HS-27A (cell line): ENCODE measurements at regions not wholly inside any gene's neighbourhood (a gene's known extent, or its start where the extent isn't known, plus 50 kb on each side); places are given as distances from the start of the nearest gene placed in this dataset.
A peak's percentile ranks its signal among the peaks of the same experiment; 100 is the strongest.

ENCODE experiments used
- DNase-seq: peaks from one replicate; pipeline ENCODE4 v3.0.0-alpha.2; 2012; ENCODE audit warnings: low read depth, missing footprints

DNA sequence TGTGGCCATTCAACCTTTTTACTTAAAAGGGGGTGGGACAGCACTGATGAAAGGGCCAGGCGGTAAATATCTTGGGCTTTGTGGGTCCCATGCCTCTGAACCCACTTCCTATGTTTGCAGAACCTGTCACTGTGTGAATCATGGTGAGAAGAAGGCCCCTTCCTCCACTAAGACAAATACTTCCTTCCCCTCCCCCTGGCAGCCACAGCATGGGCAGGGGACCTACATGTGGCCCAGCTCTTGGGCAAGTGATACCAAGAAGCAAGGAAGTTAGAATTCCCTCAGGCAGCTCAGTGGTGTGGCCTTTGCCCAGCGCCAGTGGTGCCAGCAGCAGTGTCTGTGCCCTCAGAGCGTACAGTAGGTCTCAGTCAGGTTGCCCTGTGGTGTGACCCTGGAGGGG is 168.6 kb downstream of the TRIM33 start:
- no peak for DNase-seq

DNA sequence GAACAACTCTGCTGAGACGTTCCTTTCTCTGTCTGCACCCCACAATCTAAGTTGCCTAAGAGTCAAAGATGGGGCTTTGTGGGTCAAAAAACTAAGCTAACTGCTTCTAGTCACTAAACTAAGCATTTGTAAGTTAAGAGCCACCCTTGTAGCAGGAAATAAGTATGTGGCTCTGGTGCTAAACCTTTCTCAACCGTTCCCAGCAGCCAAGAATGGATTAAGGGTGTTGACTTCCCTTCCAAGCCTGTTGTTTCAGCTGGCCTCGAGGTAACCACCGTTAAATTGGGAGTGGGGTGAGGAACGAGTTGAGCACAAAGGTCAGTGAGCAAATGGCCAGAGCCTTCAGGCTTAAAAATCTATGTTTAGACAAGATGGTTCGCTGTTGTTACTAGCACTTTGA is 169.1 kb downstream of the TRIM33 start:
- no peak for DNase-seq

DNA sequence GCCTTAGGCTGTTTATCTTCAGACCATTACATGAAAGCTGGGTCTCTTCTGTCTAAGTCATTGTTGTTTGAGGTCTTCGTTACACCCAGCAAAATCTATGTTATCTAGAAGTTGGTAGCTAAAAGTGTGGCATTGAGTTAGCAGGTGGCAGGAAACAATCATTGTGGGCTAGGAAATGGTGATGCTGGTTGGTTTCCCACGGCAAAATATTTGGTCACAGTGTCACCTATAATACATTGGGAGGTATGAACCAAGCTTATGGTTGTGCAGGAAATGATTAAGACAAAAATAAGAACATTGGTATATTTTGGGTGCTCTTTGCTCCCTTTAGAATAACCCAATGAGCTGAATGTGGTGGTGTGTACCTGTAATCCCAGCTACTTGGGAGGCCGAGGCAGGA is 169.7 kb downstream of the TRIM33 start:
- no peak for DNase-seq

DNA sequence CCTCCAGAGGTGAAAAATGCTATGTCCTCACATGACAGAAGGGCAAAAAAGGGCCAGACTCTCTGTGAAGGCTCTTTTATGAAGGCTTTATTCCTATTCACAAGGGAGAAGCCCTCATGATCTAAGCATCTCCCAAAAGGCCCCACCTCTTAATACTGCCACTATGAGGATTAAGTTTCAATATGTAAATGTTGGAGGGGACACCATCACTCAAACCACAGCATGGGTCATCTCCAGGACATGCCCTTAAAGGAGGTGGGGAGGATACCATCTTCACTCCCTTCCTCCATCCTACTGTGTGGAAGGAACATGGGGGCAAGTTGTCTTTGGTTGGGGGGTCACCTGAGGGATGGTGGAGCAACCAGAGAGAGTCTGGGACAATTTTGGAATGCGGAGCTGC is 170.1 kb downstream of the TRIM33 start:
- no peak for DNase-seq

DNA sequence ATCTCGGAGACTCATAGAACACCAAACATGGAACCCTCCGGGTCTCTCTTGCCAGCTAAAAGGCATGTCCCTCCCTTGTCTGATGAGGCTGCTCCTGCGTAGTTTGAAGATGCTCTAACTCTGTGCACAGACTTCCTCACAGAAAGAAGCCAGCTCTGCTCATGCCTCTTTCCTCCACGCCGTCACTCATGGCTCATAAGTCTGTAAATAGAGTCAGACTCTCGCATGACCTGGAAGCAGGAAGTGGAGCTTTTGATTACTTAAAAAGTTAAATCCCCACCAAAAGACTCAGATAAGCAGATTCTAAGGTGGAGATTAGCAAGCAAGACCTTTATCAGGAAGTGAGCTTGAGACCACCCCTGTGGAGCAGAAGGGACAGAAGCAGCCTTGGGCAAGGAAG is 171.6 kb downstream of the TRIM33 start:
- DNase-seq = no peak

DNA sequence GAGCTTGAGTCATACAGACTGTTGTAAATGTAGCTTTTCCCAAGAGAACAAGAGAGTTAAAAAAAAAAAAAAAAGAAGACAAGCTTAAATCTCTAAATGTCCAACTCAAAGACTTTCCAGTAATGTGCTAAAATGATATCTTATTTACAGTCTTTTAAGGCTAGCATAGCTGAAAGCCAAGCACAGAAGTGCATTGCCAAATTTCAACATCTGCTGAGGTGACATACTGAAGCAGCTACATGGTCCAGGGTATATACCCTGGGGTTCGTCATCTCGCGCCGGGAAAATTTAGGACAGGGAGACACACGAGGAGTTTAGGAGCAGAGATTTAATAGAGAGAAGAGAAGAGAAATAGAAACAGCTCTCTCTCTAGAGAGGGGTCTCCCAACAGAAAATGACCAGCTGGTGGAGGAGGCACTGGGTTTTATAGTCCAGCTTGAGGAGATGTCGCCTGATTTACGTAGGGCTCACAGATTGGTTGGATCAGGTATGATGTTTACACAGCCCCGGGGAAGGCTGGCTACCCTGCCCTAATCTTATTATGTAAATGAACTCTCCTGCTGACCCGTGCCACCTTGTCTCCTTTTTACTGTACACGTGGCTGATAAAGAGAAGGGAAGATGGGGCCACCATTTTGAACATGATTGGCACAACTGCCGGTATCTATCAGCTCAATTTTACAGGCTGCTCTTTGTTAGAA is 172.7 kb downstream of the TRIM33 start:
- no peak for DNase-seq

DNA sequence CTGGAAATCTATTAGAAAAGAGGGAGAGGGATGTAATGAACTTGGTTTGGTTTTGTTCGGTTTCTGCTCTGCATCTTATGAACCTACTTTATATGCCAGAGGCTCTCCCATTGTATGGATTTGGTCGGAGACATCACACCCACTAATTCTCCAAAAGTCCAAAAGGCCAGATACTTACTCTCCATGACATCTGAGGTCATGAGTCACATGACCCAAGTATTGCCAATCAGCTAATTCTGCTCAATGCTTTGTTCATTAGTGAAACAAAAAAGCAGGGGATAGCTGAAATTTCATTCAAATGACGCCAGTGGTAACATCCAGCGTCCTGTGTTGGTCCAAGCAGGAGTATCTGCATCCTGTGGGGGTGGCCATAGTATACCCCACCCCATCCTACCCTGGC is 173.6 kb downstream of the TRIM33 start:
- no peak for DNase-seq

DNA sequence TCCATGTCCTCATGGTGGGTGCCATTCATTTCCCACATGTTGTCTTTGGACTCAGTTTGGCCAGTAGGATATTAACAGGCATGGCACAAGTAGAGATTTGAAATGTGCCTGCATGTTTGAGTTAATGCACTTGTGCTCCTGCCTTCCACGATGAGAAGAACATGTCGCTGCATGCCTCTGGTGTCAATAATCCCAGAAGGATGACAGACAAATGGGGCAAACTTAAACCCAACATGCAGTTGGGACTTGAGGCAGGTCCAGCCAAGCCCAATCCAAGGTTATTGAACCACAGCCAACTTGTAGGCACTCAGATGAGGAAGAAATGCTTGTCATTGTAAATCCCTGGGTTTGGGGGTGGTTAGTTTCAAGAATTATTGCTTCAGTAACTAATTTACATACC is 174.6 kb downstream of the TRIM33 start:
- DNase-seq = no peak

DNA sequence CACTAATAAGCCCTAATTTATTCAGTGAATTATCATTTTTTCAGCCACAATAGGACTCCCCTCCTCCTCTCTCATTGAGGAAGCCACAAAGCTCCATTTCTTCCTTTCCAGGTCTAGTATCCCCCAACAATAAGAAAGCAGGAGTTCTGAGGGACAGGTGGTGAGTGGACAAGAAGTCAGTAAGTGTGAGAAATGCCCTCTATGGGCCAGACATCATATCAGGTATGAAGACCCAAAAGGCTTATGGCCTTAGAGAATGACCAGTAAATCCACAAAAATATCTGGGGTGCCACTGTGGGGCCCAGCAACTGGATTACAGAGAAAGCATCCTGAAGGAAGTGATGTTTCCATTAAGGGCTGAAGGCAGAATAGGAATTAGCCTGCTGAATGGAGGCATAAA is 175.7 kb downstream of the TRIM33 start:
- no peak for DNase-seq

DNA sequence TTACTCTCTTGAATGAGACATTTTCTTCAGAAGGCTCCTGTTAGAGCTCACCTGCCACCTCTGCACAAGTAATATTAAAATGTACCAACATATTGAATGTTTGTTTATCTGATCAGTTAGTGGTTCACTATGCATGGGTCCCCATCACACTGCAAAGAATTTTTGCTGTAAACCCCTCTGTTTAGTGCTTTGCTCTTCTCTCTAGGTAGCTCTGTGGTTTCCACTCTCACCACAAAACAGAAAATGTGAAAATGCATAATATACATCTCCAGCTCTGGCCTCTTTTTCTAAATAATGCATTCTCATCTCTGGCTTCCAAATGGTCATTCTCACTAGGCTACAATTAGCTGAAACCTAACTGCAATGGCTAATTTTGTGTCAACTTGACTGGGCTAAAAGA is 176.7 kb downstream of the TRIM33 start:
- no peak for DNase-seq

DNA sequence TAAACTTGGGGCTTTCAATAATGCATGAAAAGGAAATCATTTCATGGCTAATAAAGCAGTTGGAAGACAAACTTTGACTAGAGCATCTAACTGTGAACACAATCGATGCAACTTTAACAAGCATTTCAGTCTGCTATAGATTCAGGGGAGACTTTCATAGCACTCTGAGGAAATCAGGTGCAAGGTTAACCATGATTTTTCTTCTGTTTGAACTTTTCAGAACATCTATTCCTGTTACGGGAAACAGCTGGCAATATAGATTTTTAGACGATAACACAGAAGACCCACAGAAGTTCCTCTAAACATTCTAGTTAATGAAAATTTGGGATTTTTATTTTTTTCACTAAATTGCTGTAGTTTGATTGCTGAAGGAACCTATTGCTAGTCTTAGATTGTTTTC is 177.3 kb downstream of the TRIM33 start:
- DNase-seq = no peak

DNA sequence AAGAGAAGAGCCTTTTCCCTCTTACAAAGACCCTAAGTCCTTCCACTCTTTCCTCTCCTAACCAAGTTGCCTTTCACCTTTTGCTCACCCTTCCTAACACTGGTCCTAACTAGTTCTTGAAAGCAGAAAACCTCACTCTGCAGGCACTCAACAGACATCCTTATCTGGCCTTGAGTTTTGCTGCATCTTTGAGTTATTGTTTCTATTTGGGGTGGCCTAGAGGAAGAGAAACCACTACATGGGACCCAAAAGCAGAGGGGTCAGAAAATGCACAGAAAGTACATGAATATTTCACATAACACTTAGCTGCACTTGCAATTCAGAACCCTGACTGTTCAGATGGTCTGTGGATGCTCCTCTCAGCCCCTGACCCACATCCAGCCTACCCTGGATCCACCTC is 178.3 kb upstream of the SYT6 start:
- DNase-seq = no peak

DNA sequence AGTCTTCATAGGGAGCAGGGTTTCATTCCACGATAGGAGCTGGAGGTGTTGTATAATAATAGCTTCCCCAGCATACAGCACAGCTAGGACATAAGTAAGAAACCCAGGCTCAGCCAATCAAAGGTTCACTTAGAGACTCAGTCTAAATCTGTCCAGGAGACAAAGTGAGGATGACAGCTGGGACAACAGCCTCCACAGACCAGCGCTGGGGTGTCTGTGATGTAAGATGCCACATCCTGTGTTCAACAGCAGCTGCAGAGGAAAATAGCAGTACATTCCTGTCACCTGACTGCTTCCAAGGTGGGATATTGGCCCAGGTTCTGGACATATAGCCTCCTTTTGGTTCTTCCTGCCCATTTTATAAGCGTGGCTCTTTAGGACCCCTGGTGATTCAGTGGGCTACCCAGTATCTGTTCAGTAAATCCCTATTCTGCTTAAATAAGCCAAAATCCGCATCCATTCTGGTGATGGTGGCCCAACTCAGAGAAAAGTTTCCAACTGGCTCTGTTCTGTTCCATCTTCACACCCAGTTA is 176.8 kb upstream of the SYT6 start:
- no peak for DNase-seq

DNA sequence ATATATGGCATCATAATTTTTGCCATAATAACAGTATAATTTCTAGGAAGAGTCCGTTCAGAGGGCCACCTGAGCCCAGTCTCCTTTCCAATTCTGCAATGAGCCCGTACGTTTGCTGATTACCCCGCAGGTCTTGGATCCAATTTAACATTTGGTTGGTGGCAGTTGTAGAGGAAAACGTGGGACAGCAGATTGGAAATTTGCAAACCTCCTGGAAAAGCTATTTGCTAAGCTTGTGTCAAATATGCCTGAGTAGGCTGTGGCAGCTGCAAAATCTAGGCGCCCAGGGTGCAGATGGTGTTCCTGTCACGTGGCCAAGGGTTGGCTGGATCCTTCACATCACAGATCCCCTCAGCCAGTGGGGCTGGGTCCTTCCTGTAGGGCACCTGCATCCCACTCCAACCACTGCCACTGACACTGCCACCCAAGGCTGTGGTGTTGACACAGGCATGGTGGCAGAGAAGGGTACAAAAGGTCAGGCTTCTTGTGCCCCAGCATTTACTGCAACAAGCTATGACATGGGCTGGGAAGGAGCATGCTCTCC is 174.8 kb upstream of the SYT6 start:
- no peak for DNase-seq

DNA sequence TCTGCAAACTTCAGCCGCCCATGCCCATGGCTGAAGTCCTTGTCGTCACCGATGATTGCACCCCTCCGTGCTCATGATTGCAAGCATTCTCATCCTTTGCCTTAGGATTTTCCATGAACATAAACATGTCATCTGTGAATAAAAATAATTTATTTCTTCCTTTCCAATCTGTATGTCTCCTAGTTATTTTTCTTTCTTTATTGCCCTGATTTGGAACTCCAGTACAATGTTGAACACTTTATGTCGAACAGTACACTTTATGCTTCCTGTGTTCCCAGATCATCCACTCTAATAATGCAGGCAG is 170.9 kb upstream of the SYT6 start:
- no peak for DNase-seq

DNA sequence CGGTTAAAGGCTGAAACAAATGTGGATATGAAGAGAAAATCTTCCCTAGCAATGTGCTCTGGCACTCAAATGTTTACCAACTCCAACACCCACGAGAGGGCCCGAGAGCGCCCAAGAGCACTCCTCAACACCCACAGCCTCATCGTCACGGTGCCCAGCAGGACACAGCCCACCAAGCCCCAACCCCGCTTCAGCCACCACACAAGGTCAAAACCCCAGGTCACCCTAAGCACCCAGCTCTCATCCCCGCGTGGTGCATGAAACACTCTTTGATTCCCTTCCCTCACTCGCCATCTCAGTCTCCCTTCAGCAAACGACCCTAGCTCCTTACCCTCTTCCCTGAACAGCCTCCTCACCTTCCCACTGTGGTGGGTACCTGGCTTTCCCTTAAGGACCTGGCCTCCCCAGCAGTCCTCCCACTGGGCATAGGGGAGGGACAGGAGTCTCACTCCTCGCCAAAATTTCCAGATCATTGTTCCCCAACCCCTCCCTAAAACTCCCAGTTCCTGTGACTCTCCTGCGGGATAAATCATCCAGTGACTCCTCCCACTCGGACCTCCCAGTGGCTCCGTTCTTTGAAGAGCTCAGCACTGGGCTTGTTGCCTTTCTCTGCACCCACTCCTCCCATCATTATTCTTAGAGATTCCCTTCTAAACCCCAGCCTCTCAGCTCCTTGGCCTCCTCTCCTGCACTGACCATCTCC is 170.4 kb upstream of the SYT6 start:
- no peak for DNase-seq

DNA sequence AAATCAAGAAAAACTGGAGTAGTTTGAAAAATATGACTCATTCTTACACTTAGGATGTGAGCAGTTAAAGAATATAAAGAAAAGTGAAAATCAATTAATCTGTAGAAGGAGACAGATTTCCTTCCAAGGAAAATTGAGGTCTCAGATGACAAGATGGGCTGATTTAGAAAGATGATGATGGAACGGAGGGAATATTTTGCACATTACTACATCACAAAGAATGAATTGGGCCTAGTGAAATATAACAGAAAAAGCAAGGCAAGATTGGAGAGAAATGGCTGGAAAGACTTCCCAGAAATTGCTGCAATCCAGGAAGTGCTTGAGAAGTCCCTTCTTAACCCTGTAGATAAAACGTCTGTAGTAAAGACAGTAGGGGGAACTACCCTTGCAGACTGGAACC is 169.1 kb upstream of the SYT6 start:
- DNase-seq = no peak

DNA sequence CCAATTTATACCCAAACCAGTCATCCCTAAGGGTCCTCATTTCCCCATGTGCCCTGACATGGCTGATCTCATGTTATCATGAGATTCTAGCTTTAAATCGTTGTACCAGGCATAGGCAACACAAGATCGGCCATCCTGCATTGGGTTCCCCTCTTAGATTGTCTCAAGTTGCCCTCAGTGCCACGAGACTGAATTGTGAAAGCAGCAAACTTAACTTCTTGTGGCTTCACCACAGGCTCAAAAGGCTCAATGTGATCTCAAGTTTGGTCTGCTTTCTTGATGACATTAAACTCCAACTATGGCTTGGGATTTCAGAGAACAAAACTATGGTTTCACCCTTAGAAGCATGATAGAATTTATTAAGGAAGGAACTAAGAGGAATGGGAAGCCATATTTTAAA is 168.5 kb upstream of the SYT6 start:
- no peak for DNase-seq

DNA sequence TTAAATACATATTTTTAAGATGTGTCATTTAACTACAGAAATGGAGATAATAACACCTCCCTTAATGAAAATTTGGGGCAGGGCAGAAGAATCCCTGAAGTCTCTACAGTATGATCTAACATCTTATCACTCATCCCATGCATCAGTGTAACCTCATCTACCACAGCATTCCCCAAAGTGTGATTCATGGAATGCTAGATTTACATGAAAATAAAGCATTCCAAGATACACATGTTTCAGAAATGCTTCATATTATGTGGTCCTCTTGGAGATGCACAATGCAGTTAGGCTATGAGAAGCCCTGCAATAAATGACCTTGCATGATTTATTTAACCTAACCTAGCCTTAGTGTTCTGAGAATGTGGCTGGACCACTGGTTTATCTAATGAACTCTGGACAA is 166.9 kb upstream of the SYT6 start:
- DNase-seq = peak; percentile 94

DNA sequence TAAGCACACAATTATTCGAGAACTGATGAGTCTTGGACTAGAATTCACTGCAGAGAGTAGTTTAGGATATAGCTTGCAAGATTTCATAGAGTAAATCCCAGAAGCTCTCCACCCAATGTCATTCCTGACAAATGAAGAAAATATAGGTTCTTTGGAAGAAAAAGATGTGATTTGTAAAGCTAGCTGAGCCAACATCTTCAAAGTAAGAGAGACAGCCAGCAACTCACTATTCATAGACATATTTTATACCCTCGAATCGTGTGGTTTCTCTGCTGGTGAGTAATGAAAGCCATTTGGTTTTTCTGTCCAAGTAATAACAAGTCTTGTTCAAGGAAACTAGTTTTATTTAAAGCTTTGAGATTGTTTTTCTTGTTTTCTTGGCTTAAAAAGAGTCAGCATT is 165.7 kb upstream of the SYT6 start:
- peak; percentile 52 for DNase-seq

DNA sequence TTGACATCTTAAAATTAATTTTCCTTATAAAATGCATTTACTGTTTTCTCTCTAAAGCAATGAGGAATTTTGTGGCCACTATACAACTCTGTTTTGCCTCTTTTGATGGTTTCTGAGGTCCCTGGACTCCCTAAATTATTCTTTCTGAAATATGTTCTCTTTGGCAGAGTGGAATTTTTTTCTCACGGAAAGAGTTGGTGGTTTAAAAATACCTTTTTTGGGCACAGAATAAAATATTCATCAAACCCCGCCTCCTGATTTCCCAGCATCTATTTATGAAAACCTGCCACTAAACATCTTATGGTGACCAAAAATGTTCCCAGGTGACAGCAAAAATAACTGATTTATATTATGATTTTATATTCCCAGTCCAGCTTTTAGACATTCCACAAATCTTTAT is 165.3 kb upstream of the SYT6 start:
- no peak for DNase-seq

DNA sequence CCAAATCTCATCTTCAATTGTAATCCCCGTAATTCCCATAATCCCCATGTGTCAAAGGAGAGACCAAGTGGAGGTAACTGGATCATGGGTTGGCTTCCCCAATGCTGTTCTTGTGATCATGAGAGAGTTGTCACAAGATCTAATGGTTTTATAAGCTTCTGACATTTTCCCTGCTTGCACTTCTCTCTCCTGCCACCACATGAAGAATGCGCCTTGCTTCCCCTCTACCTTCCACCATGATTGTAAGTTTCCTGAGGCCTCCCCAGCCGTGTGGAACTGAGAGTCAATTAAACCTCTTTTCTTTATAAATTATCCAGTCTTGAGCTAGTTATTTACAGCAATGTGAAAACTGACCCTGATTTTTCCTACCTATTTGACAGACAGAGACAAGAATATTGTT is 162.5 kb upstream of the SYT6 start:
- no peak for DNase-seq

DNA sequence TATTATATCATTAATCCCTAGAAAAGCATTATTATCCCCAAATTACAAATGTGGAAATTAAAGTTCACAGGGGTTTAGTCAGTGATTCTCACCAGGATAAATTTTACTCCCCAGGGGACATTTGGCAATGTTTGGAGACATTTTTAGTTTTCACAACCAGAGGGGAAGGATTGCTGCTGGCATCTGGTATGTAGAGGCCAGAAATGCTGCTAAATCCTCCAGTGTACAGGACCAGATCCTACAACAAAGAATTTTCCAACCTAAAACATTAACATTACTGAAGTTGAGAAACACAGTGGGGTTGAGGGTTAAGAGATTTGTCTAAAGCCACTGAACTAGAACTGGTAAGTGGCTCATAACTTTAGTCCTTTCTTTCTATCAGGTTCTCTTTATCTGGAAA is 162.0 kb upstream of the SYT6 start:
- no peak for DNase-seq

DNA sequence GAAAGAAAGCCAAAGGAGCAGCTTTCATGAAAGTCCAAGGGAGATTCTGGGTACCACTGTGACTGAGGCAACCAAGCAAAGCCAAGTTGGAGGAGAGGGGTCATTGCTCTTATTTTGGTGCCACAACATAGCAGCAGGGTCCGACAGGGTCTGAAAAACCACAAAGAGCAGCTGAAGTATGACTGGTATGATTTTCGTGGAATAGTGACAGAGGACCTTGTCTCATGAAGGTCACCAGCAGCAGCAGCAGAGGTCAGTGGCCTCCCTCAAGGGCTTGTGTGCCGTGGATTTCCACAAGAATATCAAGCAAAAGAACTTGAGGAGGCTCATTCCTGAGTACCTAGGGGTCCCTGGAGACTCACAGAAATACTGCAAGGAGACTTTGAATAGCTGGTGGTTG is 160.9 kb upstream of the SYT6 start:
- no peak for DNase-seq
